GM12878 (cell line): ENCODE measurements at regions not wholly inside any gene's neighbourhood (a gene's known extent, or its start where the extent isn't known, plus 50 kb on each side); places are given as distances from the start of the nearest gene placed in this dataset.

Experiments
- ATAC-seq: fragments of 200-7000 bp; cut with Tn5 transposase; 3 replicates; pipeline ENCODE4 v1.9.1; 2020; ENCODE audit warnings: mild to moderate bottlenecking, moderate library complexity
- BruUV-seq: library from RNA; stranded (reverse); fragments of 400-500 nt; replicated peaks from 2 replicates; lab custom pipeline; 2021; lab: Mats Ljungman, UMichigan
- CTCF ChIA-PET: fragments of 300-600 bp; sonication (Branson Sonifier 250); formaldehyde crosslinking; extraction: SDS; loops from one replicate; lab custom pipeline; 2021; ENCODE audit warnings: inconsistent platforms; lab: Yijun Ruan, JAX
- POLR2A ChIA-PET: fragments of 350-600 bp; formaldehyde crosslinking; extraction: SDS; loops from one replicate; lab custom pipeline; 2021; ENCODE audit warnings: inconsistent platforms; lab: Charles Lee
- RAD21 ChIA-PET: fragments of 300-600 bp; sonication (Branson Sonifier 250); formaldehyde crosslinking; loops from one replicate; lab custom pipeline; 2023; ENCODE audit warnings: antibody characterized with exemption; ENCODE audit not compliant: unreplicated experiment; lab: Charles Lee
- SMC1A ChIA-PET: fragments of 300-600 bp; sonication (Branson Sonifier 250); formaldehyde crosslinking; loops from one replicate; lab custom pipeline; 2023; ENCODE audit not compliant: unreplicated experiment, uncharacterized antibody; lab: Charles Lee
- DNase-seq: peaks from one replicate; pipeline ENCODE4 v3.0.0-alpha.2; 2011; ENCODE audit warnings: low read depth, low spot score
- FAIRE-seq: peaks from 3 replicates; lab custom pipeline; 2011; peaks lifted over from hg19 to GRCh38; lab: Jason Lieb, UNC
- H2AFZ ChIP-seq: 2 replicates; pipeline ENCODE4 v1.6.0; 2011; ENCODE audit warnings: low read depth, low read length, control low read depth; ENCODE audit not compliant: control insufficient read depth
- H3K27ac ChIP-seq: 2 replicates; pipeline ENCODE4 v1.5.1; 2011; ENCODE audit warnings: control low read depth; ENCODE audit not compliant: control insufficient read depth, insufficient read depth
- H3K27me3 ChIP-seq, 2 experiments: replicated peaks in 1 of 2; 2 replicates each; pipeline versions ENCODE4 v1.6.0 to v1.6.1; 2011; ENCODE audit warnings: low read length in 1 of 2; ENCODE audit not compliant: control insufficient read depth in 2 of 2, insufficient read depth in 2 of 2
- H3K36me3 ChIP-seq, 2 experiments: 2 replicates each; pipeline ENCODE4 v1.5.1; 2011; ENCODE audit warnings: low read length in 1 of 2; ENCODE audit not compliant: control insufficient read depth in 2 of 2, insufficient read depth in 2 of 2
- H3K4me1 ChIP-seq: 2 replicates; pipeline ENCODE4 v1.6.1; 2011; ENCODE audit warnings: mild to moderate bottlenecking, low read length, moderate library complexity, mixed read lengths; ENCODE audit not compliant: control insufficient read depth, insufficient read depth
- H3K4me2 ChIP-seq: 2 replicates; pipeline ENCODE4 v1.6.0; 2011; ENCODE audit warnings: control low read depth; ENCODE audit not compliant: control insufficient read depth, insufficient read depth
- H3K4me3 ChIP-seq: fragments of 200-600 bp; sonication (generic); 2 replicates; pipeline ENCODE4 v1.5.1; 2016
- H3K79me2 ChIP-seq: 2 replicates; pipeline ENCODE4 v1.6.0; 2011; ENCODE audit warnings: low read length; ENCODE audit not compliant: control insufficient read depth, insufficient read depth
- H3K9ac ChIP-seq: 2 replicates; pipeline ENCODE4 v1.8.0; 2011; ENCODE audit warnings: low read length, control low read depth, mixed read lengths; ENCODE audit not compliant: control insufficient read depth, insufficient read depth
- H3K9me3 ChIP-seq: replicated peaks from 3 replicates; pipeline ENCODE4 v1.5.1; 2011; ENCODE audit warnings: mild to moderate bottlenecking, low read length; ENCODE audit not compliant: control insufficient read depth, insufficient read depth
- H4K20me1 ChIP-seq: 2 replicates; pipeline ENCODE4 v1.6.0; 2011; ENCODE audit not compliant: control insufficient read depth, insufficient read depth
- BCL11A ChIP-seq: IDR thresholded peaks from 2 replicates; pipeline ENCODE4 v1.6.1; 2011; ENCODE audit warnings: low read depth, low read length
- CREM ChIP-seq: IDR thresholded peaks from 2 replicates; pipeline ENCODE4 v1.6.1; 2014; ENCODE audit warnings: antibody characterized with exemption, low read depth
- CTCF ChIP-seq, 3 experiments: IDR thresholded peaks in 2 of 3; conservative IDR thresholded peaks in 1 of 3; 2 replicates each; pipeline ENCODE4 v1.5.1; 2011; ENCODE audit warnings: low read depth in 3 of 3, low read length in 3 of 3, mild to moderate bottlenecking in 3 of 3, control low read depth in 2 of 3, moderate library complexity in 2 of 3, inconsistent platforms in 1 of 3, mixed read lengths in 1 of 3; ENCODE audit not compliant: control insufficient read depth in 2 of 3, insufficient read depth in 1 of 3; ENCODE audit errors: extremely low read depth in 1 of 3
- DPF2 ChIP-seq: fragments of 450-650 bp; IDR thresholded peaks from 2 replicates; pipeline ENCODE4 v1.6.1; 2017; ENCODE audit warnings: mild to moderate bottlenecking
- EGR1 ChIP-seq, 2 experiments: IDR thresholded peaks; 1 replicate in 1 of 2; 2 replicates in 1 of 2; pipeline ENCODE4 v1.6.1; 2011 to 2012; ENCODE audit warnings: low read depth in 2 of 2, low read length in 2 of 2, borderline replicate concordance in 1 of 2, mild to moderate bottlenecking in 1 of 2, moderate library complexity in 1 of 2
- FOXM1 ChIP-seq: IDR thresholded peaks from 2 replicates; pipeline ENCODE4 v1.6.1; 2012; ENCODE audit warnings: low read depth, mild to moderate bottlenecking, inconsistent platforms, low read length, moderate library complexity
- KDM1A ChIP-seq: fragments of 200-600 bp; sonication (generic); IDR thresholded peaks from 2 replicates; pipeline ENCODE4 v1.6.1; 2016; ENCODE audit warnings: borderline replicate concordance
- MXI1 ChIP-seq: fragments of 150-350 bp; IDR thresholded peaks from 2 replicates; pipeline ENCODE4 v1.6.1; 2011; ENCODE audit warnings: low read depth, mild to moderate bottlenecking, inconsistent platforms, low read length, improper control_type of control experiment
- NR2F1 ChIP-seq: fragments of 450-650 bp; conservative IDR thresholded peaks from 2 replicates; pipeline ENCODE4 v1.6.1; 2017; ENCODE audit warnings: mild to moderate bottlenecking
- NRF1 ChIP-seq: conservative IDR thresholded peaks from 2 replicates; pipeline ENCODE4 v1.6.1; 2011; ENCODE audit warnings: mild to moderate bottlenecking, low read depth, low read length, improper control_type of control experiment
- RELA ChIP-seq: fragments of 450-650 bp; IDR thresholded peaks from 2 replicates; pipeline ENCODE4 v1.8.0; 2014; ENCODE audit warnings: borderline replicate concordance; ENCODE audit not compliant: partially characterized antibody
- SMARCA5 ChIP-seq: fragments of 450-650 bp; IDR thresholded peaks from 2 replicates; pipeline ENCODE4 v1.6.1; 2017; ENCODE audit warnings: mild to moderate bottlenecking
- SPI1 ChIP-seq: IDR thresholded peaks from 2 replicates; pipeline ENCODE4 v1.6.1; 2011; ENCODE audit warnings: low read depth, mild to moderate bottlenecking, low read length, moderate library complexity, borderline replicate concordance; ENCODE audit not compliant: insufficient read depth
- SREBF2 ChIP-seq: IDR thresholded peaks from 2 replicates; pipeline ENCODE4 v1.6.1; 2012; ENCODE audit warnings: mild to moderate bottlenecking, low read length
- TCF12 ChIP-seq: IDR thresholded peaks from 2 replicates; pipeline ENCODE4 v1.6.1; 2011; ENCODE audit warnings: low read depth, mild to moderate bottlenecking, low read length
- WRNIP1 ChIP-seq: IDR thresholded peaks from 2 replicates; pipeline ENCODE4 v1.6.1; 2011; ENCODE audit warnings: low read depth, low read length, improper control_type of control experiment, borderline replicate concordance
- ZNF217 ChIP-seq: fragments of 450-650 bp; IDR thresholded peaks from 2 replicates; pipeline ENCODE4 v1.6.1; 2017; ENCODE audit warnings: antibody characterized with exemption, mild to moderate bottlenecking
- ZNF274 ChIP-seq: IDR thresholded peaks from one replicate; pipeline ENCODE4 v1.8.0; 2011; ENCODE audit not compliant: insufficient read length, insufficient read depth
- in situ Hi-C: fragments of 300-500 bp; cut with MboI; formaldehyde crosslinking; loops from 9 replicates; pipeline ENCODE4 v1.14.3; 2018; ENCODE audit warnings: mixed read lengths
- intact Hi-C: fragments of 100-400 bp; cut with micrococcal nuclease; formaldehyde crosslinking; loops from one replicate; pipeline ENCODE4 v1.14.2; 2022; ENCODE audit not compliant: unreplicated experiment
- TF ChIP-seq, protein P1 (sequence below): IDR thresholded peaks from 2 replicates; pipeline ENCODE4 v1.6.1; 2011; ENCODE audit warnings: low read depth, mild to moderate bottlenecking, low read length, moderate library complexity, borderline replicate concordance; ENCODE audit errors: extremely low read depth
- TF ChIP-seq, protein P2 (sequence below): fragments of 450-650 bp; IDR thresholded peaks from 2 replicates; pipeline ENCODE4 v1.6.1; 2014; ENCODE audit warnings: mild to moderate bottlenecking

DNA sequence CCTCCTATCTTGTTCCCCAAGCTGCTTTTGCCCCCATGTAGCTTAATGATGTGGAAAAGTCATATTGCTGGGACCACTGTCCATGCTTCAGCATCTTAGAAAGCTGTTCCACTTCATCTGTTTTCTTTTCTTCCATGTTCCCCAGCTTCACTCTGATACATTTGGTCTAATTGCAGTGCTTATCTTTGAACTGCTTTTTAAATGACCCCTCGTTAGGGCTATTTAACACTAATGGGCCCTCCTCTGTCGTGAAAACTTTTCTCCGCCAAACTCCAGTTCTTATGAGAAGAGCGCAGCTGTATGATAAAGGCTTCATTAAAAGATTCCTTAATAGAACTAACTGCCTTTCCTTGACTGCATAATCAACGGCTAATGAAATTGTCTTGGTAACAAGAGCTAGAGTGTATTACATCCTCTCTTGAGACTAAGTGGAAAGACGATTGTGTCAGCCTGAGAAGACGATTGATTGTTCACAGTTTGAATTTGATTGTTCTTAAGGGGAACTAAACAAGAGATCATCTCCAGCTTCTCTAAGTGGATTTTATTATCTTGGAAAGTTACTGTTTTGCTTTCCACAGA, 165.0 kb upstream of the MTNR1B start (continued):
- TF ChIP-seq BCL11A (no peak), CREM (no peak), DPF2 (no peak)

GRCh38 chr11:92808022-92808421, 161.4 kb upstream of the MTNR1B start:
- Histone ChIP-seq H3K36me3 (no peaks in the 10 kb centered on the region), H3K4me3 (no peak overlapping the region), H3K4me1 (no peaks in the 10 kb centered on the region), H4K20me1 (no peaks in the 10 kb centered on the region), H3K4me2 (no peak overlapping the region), H3K9me3 (no peaks in the 10 kb centered on the region), H3K27ac (no peak overlapping the region), H3K79me2 (no peaks in the 10 kb centered on the region), H3K9ac (no peak overlapping the region), H2AFZ (no peak overlapping the region), H3K27me3 (no peaks in the 10 kb centered on the region; a peak in 1 of 4 replicates)
- intact Hi-C loops = no loop called here
- POLR2A ChIA-PET = no interaction called here
- RAD21 ChIA-PET = no interaction called here
- BruUV-seq = no TSS peak
- DNase-seq (no peak), FAIRE-seq (no peak), ATAC-seq (no peak)
- in situ Hi-C loops = no loop called here
- SMC1A ChIA-PET = no interaction called here
- CTCF ChIA-PET = no interaction called here
- TF ChIP-seq, protein P1, sequence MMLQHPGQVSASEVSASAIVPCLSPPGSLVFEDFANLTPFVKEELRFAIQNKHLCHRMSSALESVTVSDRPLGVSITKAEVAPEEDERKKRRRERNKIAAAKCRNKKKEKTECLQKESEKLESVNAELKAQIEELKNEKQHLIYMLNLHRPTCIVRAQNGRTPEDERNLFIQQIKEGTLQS = no peak
- TF ChIP-seq NRF1 (no peak), RELA (no peak), EGR1 (IDR thresholded peaks at IDR 0.05; ENCODE audit: borderline replicate concordance in 1 of 2, low read depth in 2 of 2, low read length in 2 of 2) (no peak), KDM1A (no peak), SMARCA5 (no peak), WRNIP1 (no peak), CTCF (IDR thresholded peaks at IDR 0.05 in 2 of 3, conservative IDR thresholded peaks at IDR 0.05 in 1 of 3; ENCODE audit: control insufficient read depth in 2 of 3, extremely low read depth in 1 of 3, insufficient read depth in 1 of 3, low read depth in 3 of 3, low read length in 3 of 3) (no peak), SREBF2 (no peak), ZNF217 (no peak), ZNF274 (no peak), MXI1 (no peak), FOXM1 (no peak), SPI1 (no peak), TCF12 (no peak), NR2F1 (no peak)
- TF ChIP-seq, protein P2, sequence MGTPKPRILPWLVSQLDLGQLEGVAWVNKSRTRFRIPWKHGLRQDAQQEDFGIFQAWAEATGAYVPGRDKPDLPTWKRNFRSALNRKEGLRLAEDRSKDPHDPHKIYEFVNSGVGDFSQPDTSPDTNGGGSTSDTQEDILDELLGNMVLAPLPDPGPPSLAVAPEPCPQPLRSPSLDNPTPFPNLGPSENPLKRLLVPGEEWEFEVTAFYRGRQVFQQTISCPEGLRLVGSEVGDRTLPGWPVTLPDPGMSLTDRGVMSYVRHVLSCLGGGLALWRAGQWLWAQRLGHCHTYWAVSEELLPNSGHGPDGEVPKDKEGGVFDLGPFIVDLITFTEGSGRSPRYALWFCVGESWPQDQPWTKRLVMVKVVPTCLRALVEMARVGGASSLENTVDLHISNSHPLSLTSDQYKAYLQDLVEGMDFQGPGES = no peak
- TF ChIP-seq, all 136 proteins: peak for 0
